Suppressor macrophage treated with lipopolysaccharide for 4 hours (primary cell): ENCODE measurements at regions not wholly inside any gene's neighbourhood (a gene's known extent, or its start where the extent isn't known, plus 50 kb on each side); places are given as distances from the start of the nearest gene placed in this dataset.
"Not testable (repeated sequence)": the region's sequence is repeated elsewhere in the genome, so short reads cannot be mapped to it uniquely, and the experiment has no call there.

ENCODE experiments used
- DNase-seq: peaks from one replicate; pipeline ENCODE4 v3.0.0-alpha.2; 2020

DNA sequence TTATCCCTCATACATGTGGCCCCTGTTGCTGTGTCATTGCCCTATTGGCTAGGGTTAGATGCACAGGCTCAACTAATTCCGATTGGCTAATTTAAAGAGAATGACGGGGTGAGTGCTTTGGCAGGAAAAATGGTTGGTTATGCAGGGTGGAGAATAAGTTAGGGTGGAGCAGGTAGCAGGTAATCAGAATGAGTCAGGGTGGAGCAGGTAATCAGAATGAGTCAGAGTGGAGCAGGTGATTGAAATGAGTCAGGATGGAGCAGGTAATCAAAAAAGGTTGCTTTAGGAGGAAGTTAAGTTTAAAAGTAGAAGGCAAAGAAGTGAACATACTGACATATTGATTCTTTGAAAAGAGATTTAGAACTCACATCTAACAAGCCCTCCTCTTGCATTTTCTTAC lies 513.5 kb downstream of the EDEM1 start:
- DNase-seq, result not testable (repeated sequence)

DNA sequence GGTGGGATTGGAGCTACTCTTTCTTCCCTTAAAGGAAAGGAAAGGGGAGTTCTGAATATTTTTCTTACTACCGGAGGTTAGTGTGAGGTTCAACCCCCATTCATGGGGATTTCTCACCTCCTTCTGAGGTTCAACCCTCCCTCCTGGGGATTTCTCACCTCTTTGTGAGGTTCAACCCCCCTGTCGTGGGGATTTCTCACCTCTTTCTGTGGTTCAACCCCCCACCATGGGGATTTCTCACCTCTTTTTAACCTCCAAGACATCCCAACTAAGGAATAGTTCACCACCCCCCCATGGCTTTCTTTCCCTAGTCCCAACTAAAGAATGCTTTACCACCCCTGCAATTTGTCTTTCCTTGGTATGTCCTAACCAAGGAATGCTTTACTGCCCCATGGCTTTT lies 520.3 kb downstream of the EDEM1 start:
- no peak for DNase-seq

DNA sequence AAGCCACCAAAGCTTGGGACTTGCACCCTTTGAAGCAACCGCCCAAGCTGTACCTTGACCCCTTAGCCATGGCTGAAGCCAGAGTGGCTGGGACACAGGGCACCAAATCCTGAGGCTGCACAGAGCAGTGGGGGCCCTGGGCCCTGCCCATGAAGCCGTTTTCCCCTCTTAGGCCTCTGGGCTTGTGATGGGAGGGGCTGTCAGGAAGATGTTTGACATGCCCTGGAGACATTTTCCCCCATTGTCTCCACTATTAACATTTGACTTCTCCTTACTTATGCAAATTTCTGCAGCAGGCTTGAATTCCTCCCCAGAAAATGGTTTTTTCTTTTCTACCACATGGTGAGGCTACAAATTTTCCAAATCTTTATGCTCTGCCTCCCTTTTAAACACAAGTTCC lies 522.2 kb downstream of the EDEM1 start:
- DNase-seq, result no peak

DNA sequence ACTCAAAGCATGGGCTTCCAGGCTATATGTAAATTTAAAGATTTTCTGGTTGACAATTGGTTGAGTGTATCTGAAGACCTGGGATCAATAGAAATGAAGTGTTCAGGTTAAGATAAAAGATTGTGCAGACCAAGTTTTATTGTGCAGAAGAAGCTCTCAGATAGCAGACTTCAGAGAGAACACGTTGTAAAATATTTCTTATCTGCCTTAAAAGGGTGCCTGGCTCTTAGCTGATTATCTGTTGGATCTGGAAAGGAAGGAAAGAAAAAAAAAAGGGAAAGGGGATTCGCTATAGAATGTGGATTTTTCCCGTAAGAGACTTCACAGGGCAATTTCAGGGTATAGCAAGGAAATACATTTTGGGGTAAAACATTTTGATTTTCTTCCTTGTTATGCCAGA lies 523.2 kb downstream of the EDEM1 start:
- no peak for DNase-seq

DNA sequence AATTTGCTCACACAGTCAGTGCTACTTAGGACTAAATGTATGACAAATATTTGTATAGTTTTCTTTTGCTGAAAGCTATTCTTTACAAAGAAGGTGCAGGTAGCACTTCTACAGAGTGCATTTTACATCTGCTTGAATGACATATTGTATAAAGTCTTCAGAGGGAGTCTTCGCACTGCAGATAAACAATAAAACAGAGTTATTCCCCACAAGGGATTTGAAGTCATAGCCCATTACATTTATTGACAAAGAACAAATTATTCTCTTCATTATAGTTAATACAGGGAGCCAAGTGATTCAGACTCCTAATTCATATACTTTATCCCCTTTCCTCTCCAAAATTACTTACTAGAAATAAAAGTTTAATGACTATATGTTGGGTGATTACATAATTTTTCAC lies 529.7 kb downstream of the EDEM1 start:
- no peak for DNase-seq

DNA sequence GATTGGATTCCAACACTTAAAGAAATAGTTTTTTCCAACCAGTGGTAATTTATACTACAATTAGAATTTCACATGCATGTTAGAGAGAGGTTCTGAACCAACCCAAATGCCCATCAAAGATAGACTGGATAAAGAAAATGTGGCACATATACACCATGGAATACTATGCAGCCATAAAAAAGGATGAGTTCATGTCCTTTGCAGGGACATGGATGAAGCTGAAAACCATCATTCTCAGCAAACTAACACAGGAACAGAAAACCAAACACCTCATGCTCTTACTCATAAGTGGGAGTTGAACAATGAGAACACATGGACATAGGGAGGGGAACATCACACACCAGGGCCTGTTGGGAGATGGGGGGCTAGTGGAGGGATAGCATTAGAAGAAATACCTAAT lies 532.2 kb downstream of the EDEM1 start:
- not testable (repeated sequence) for DNase-seq

DNA sequence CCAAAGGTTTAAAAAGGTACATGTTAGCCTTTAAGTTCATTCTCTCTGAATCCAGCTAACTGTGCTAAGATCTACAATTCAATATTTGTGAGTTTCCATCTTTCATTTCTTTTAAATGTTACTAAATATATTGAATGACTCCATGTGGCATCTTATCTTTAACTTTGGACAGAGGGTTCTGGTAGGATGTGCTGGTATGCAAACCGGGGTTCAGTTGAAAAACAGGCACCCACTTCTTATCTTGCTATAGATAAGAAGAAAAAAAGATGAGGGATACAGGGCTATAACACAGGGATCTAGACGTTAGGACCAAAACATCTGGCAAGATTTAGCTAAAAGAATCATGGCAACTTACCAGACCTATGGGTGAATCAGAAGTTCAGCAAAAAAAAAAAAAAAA lies 538.3 kb downstream of the EDEM1 start:
- no peak for DNase-seq

DNA sequence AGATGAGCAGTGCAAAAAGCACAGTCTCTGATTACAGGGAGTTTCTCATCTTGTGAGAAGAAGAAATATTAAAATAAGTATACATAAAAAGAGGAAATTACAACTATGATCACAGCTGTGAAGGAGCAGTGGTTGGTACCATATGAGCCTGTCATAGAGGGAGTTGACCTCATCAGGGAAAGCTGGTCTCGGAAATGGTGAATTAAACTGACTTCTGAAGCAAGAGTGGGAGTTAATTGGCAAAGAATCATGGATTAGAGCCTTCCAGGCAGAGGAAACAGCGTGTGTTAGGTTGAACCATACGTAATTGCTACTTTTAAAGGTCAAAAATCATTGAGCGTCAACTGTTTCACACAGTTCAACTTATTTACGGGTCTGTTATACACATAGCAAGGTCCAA lies 539.1 kb downstream of the EDEM1 start:
- peak; percentile 65 for DNase-seq

DNA sequence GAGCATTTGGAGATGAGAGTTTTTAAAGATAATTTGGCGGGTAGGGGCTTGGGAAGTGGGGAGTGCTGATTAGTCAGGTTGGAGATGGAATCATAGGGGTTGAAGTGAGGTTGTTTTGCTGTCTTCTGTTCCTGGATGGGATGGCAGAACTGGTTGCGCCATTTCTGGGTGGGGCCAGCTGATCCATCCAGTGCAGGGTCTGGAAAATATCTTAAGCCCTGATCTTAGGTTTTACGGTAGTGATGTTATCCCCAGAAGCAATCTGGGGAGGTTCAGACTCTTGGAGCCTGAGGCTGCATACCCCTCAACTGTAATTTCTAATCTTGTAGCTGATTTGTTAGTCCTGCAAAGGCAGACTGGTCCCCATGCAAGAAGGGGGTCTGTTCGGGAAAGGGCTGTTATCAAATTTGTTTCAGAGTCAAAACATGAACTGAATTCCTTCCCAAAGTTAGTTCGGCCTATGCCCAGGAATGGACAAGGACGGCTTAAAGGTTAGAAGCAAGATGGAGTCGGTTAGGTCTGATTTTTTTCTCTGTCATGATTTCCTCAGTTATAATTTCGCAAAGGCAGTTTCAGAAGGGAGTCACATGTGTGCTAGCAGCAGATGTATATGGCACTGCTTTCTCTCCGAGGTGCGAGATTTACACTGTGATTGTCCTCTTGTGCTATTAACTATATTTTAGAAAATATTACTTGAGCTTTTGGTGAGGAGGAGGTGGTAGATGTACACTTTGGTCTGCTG lies 540.4 kb downstream of the EDEM1 start:
- DNase-seq, result no peak

DNA sequence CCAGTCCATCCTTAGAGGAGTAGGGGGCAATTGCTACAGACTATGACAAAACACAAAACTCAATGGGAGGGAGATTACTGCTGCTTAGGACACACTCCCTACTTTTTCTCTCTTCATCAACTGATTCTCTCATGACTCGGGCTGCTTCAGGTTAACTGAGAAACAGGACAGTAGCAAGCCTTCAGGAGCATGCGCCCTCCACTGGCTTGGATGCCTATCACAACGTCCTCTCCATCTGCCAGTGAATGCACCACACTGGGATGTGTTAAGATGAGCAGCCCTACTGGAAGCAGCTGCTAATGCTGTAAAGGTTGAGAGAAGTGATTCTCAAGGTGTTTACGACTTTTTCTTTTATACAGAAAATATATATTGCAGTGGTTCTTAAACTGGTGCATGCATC lies 542.3 kb downstream of the EDEM1 start:
- DNase-seq, result no peak

DNA sequence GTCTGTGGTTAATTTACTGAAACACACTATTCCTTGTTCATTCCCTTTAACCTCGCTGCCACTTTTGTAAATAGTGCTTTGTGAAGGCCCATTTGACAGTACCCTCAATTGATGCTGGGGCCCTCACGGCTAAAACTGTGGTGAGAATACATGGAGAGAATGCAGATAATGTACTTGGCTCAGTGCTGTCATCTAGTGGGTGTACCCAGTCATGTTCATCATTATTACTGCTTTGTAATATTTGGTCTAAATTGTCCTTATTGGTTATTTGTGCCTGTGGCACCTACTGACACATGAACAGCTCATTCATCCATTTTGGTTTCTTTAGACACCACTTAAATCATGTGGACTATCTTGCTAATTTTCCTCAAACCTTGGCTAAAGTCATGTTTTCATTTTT lies 543.6 kb downstream of the EDEM1 start:
- DNase-seq, result peak; percentile 58

DNA sequence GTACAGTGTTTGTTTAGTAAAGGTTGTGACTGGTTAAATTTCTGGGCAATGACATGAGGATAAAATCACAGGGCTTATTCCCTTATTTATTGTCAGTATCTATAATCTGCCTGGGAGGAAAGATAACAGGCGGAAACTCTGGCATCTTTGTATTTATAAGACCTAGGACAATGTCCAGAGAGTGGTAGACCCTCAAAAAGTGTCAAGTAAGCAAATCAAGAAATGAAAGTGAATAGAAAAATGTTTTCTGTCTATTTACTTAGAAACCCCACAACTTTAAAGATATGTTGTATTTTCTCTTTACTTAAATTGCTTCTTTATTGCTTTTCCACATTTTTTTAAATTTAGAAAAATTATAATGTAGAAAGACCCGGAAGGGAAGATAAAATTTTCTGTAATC lies 544.6 kb downstream of the EDEM1 start:
- no peak for DNase-seq

DNA sequence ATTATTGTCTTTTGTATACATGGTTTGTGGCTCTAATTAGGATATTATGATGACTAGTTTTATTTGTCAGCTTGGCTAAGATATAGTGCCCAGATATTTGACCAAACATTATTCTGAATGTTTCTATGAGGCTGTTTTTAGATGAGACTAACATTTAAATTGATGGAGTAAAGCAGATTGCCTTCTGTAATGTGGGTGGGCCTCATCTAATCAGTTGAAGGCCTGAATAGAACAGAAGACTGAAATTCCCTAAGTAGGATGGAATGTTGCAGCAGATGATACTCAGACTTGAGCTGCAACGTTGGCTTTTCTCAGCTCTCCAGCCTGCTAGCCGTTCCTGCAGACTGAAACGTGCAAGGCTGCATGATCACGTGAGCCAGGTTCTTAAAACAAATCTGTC lies 546.5 kb downstream of the EDEM1 start:
- no peak for DNase-seq

DNA sequence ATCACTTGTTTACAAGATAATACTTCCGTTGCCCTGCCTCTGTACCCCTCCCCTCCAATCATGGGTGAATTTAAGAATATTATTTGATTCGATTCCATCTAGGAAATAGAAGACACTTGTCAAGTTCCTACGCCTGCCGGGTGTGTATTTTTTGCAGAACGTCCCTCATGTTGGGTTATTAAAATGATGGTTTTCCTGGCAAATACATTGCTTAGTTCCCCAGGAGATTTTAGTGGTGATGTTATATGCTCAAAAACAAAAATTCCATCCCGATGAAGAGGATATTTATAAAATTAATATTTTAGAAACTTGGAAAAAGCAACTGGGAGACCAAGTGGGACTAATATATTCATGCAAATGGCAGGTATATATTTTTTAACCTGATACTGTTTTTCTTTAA lies 548.4 kb downstream of the EDEM1 start:
- DNase-seq, result no peak

DNA sequence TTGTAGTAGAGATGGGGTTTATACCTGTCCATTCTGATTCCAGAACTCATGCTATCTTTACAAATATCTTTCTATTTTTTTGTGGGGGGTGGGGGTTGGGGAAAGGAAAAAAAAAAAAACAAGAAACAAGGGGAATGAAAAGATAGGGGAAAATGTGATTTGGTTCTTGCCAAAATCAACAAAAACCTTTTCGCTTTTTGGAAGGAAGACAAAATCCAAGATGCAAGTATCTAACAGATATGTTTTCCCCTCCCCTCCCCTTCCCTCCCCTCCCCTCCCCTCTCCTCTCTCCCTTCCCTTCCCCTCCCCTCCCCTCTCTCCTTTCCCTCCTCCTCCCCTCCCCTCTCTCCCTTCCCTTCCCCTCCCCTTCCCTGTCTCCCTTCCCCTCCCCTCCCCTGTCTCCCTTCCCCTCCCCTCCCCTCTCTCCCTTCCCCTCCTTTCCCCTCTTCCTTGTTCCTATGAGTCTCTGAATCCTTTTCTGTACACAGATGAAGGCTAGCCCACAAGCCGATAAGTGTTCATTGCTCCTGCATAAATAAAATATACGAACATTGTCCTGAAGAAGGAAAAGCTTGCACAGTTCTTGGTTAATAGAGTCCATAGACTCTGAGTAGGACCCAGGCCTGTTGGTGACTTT lies 551.9 kb downstream of the EDEM1 start:
- no peak for DNase-seq

DNA sequence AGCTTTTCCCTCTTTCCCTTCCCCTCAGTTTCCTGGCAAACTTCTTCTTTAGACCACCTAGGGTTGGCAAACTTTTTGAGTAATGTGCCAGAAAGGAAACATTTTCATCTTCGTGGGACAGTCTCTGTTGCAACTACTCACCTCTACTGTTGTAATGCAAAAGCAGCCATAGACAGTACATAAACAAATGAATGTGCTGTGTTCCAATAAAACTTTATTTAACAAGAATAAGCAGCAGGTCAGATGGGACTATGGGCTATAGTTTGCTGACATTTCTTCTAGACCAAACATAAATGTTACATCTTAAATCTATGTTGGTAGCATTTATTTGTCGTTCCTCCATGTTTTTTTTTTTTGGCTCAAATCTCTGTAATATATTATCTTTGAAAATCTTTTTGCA lies 552.4 kb downstream of the EDEM1 start:
- no peak for DNase-seq

DNA sequence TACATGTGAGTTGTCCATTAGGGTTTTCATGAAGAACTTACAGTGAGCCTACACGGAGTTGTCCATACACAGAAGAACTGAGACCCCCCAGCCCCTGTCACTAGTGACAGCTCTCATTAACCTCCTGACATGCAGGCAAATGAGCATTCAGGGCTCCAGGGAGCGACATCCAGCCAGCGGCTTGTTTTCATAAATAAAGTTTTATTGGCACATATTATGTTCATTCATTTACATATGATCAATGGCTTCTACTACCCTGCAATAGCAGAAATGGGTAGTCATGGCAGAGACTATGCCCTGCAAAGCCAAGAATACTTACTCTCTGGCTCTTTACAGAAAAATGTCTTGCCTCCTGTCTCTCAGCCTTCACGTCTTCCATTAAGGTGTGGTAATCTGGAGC lies 553.5 kb downstream of the EDEM1 start:
- no peak for DNase-seq

DNA sequence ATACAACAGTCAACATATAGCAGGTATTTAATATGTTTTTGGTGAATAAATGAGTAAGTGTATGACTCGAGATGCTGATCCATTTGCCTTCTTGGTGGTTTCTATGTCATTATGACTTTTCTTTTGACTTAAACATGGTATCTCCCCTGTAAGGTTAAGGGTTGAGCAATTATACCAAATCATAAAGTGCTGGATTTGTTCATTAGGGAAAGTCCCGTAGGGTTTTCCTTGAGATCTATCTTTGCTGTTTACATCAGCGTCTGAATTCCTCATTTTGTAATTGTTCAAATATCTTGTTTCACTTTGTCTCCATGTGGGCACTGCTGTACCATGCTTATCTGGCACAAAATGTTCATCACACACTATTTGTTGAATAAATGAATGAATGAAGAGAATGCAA lies 562.6 kb downstream of the EDEM1 start:
- peak; percentile 75 for DNase-seq

DNA sequence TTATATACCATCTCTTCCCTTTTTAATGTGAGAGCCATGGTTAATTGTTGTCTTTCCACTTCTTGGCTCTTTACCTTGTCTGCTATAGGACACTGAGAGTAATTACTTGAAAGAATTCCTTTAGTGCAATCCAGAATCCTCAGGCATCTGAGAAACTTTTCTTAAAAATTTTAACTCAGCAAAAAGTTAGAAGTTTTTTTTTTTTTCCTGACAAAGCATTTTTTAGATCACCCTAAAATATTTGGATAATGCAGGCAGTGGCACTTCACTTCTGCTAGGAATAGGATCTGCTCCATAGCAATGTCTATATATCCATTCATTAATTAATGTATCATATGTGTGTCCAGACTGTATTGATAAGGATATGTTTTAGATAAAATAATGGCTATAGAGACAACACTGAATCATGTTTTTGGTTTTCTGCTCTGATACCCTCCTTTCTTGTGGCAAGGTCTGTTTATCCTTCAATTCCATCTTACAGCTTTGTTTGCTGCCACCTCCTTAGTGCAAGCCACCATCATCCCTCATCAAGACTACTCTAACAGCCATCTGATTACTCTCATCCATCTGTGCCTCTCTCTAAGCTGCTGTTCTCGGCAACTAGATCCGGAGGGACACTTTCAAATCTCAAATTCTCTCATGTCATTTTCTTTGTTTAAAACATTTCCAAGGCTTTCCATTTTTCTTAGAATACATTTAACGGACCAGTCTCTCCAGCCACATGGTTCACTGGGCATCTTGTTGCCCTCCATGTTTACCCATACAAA lies 563.5 kb downstream of the EDEM1 start:
- no peak for DNase-seq

DNA sequence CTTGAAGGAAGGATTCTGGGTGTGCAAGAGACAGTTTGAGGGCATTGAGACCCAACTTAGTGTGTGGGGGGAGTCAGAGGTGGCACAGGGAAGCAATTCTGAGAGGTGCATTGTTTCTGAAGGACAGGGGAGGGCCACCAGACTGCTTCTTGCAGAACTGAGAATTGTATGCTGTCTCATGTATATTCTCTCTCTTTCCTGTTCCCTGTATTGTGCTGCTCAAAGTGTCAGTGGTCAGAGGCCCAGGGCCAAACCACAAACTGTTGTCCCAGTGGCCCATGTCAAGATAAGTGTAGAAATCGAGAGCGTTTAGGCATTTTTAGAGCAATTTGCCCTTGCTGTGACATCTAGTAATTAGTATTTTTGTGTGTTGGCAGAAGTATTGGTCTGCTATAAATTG lies 567.1 kb downstream of the EDEM1 start:
- peak; percentile 8 for DNase-seq

DNA sequence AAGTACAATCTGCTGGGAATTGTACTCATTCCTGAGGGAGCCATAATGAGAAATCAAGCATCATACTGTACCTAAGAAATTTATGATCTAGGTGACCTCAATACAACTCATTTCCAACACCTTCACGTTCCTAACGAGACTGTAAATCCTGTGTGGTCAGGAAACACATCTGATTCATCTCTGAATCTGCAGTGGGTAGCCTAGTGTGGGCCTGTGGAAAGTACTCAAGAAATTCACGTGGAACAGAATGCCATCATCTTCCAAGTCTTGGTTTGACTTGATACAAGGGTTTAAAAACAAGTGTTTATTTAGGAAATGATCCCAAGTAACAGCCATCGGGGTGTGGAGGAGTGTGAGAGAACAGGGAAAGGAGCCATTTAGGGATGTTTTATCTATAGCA lies 568.9 kb downstream of the EDEM1 start:
- DNase-seq, result no peak

DNA sequence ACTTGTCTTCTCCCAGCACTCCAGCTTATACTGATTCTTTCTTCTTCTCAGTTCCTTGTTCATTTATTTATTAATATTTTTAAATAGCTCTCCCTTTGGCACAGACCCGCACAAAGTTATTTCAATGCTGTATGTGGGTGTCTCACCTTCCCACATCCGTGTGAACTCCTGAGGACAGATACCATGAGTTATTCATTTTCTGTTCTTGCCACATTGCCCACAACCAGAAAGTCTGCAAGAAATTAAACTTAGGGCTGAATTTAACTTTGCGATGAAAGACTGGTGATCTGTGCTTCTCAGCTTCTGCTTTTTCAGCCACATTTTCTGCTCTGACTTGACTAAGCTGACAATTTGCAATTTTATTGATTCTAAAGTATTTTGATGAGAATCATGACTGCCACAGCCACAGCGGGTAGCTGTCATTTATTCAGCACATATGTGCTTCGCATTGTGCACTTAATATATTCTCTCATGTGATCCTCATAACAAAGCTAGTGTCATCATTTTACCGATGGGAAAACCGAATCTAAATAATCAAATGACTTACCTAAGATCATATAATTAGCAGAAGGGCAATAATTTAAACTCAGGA lies 569.8 kb downstream of the EDEM1 start:
- no peak for DNase-seq

DNA sequence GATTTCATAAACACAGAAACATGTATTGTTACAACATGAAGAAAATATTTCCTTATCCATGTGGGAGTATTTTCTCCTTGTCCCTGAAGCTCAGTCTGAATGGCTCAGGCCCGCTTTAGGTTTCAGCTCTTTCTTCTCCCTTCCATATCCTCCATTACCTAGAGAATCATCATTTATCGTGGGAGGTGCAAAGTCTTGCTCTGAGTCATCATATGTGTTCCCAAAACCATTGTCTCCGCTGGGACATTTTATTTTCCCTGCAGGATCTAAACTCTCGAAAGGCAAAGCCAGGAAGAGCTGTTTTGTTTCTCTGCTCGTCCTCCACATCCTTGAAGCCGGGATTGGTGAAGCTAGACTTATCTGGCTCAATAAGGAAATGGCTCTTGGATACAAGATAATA lies 571.2 kb downstream of the EDEM1 start:
- DNase-seq, result no peak

DNA sequence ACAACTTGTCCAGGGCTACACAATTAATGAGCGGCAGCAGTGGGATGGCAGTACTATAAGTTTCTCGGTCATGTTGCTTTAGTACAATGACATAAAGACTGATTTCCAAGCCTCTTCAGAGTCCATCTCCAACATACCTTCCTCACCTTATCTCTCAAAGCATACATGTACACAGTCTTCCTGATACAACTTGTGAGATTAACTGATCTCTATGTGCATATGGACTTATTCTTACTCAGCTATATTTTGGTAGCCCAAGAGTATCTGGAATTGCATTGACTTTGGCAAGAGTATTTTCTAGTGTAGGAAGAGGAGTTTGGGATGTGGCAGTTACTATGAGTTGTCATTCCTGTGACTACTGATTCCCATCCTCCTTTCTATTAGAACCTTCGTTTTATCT lies 575.0 kb downstream of the EDEM1 start:
- DNase-seq, result no peak
